ENCODE measurements at regions not wholly inside any gene's neighbourhood (a gene's known extent, or its start where the extent isn't known, plus 50 kb on each side); places are given as distances from the start of the nearest gene placed in this dataset.
"Not testable (repeated sequence)": the region's sequence is repeated elsewhere in the genome, so short reads cannot be mapped to it uniquely, and the experiment has no call there.

GRCh38 chr1:147062956-147063355 lies 109.3 kb downstream of the PRKAB2 start:
- no peak for DNase-seq (ENCODE audit: low spot score)

- DNase-seq (ENCODE audit: low spot score), result not testable (repeated sequence)
These were observed 110.4 kb downstream of the PRKAB2 start for GRCh38 chr1:147061880-147062279.

GRCh38 chr1:147053269-147053668 lies 115.1 kb downstream of the NBPF12 start:
- DNase-seq (ENCODE audit: low spot score), result no peak

GRCh38 chr1:147052677-147053076 lies 114.6 kb downstream of the NBPF12 start:
- DNase-seq (ENCODE audit: low spot score), result no peak

GRCh38 chr1:147052143-147052542 lies 114.0 kb downstream of the NBPF12 start:
- no peak for DNase-seq (ENCODE audit: low spot score)

- no peak for DNase-seq (ENCODE audit: low spot score)
These were observed 113.0 kb downstream of the NBPF12 start for GRCh38 chr1:147051136-147051535.

GRCh38 chr1:147050654-147051053 lies 112.5 kb downstream of the NBPF12 start:
- no peak for DNase-seq (ENCODE audit: low spot score)

- not testable (repeated sequence) for DNase-seq (ENCODE audit: low spot score)
These were observed 108.8 kb downstream of the NBPF12 start for GRCh38 chr1:147046863-147047394.

GRCh38 chr1:147046189-147046862 lies 108.2 kb downstream of the NBPF12 start:
- no peak for DNase-seq (ENCODE audit: low spot score)

Small RNA genes in the stretch of these regions (small RNA-seq; reads per million reads assigned to genes)
- 0.05 to 1.1 reads per million in 2 experiments for gene RNU1-151P

Measured in SK-N-DZ (cell line).